Gastrocnemius medialis (tissue), 4 donors: ENCODE measurements at regions not wholly inside any gene's neighbourhood (a gene's known extent, or its start where the extent isn't known, plus 50 kb on each side); places are given as distances from the start of the nearest gene placed in this dataset.

Experiments
- ATAC-seq, 2 donors: fragments of 150-250 bp; one replicate each; pipeline ENCODE4 v1.9.1; 2016
- DNase-seq, 2 donors: peaks; one replicate each; pipeline ENCODE4 v3.0.0-alpha.2; 2019
- H3K27ac ChIP-seq, 4 donors: fragments of 200-600 bp; sonication (generic); 1 replicate in 1 of 4; 2 replicates in 3 of 4; pipeline ENCODE4 v1.5.1; 2016 to 2018; ENCODE audit warnings: mild to moderate bottlenecking in 2 of 4, moderate library complexity in 1 of 4
- H3K27me3 ChIP-seq, 3 donors: fragments of 200-600 bp; sonication (generic) in 2 of 3; 1 replicate in 1 of 3; 2 replicates in 2 of 3; pipeline versions ENCODE4 v1.5.1 to v1.6.0; 2016 to 2019; ENCODE audit warnings: mild to moderate bottlenecking in 1 of 3, moderate library complexity in 1 of 3
- H3K36me3 ChIP-seq, 2 donors: fragments of 200-600 bp; sonication (generic) in 1 of 2; one replicate each; pipeline ENCODE4 v1.5.1; 2017 to 2018
- H3K4me1 ChIP-seq, 2 donors: fragments of 200-600 bp; sonication (generic) in 1 of 2; one replicate each; pipeline ENCODE4 v1.5.1; 2016 to 2017; ENCODE audit warnings: mild to moderate bottlenecking in 2 of 2
- H3K4me3 ChIP-seq, 4 donors: fragments of 200-600 bp; sonication (generic) in 3 of 4; 1 replicate in 1 of 4; 2 replicates in 3 of 4; pipeline ENCODE4 v1.5.1; 2016 to 2019; ENCODE audit warnings: mild to moderate bottlenecking in 2 of 4
- H3K9me3 ChIP-seq, 3 donors: fragments of 200-600 bp; sonication (generic) in 2 of 3; 1 replicate in 1 of 3; 2 replicates in 2 of 3; pipeline ENCODE4 v1.5.1; 2016 to 2019
- POLR2A ChIP-seq, 2 donors: fragments of 450-650 bp; IDR thresholded peaks; one replicate each; pipeline ENCODE4 v1.6.1; 2017; ENCODE audit warnings: antibody characterized with exemption in 2 of 2, mild to moderate bottlenecking in 2 of 2, moderate library complexity in 2 of 2
- in situ Hi-C, 4 donors: fragments of 200-750 bp; cut with MboI; loops; one replicate each; pipeline versions ENCODE4 v1.15.0 to v1.8.0; 2017; ENCODE audit warnings: low sequenced_read_pairs in 4 of 4
- intact Hi-C: fragments of 100-400 bp; cut with DNase I; formaldehyde crosslinking; loops from one replicate; pipeline ENCODE4 v1.15.1; 2023; ENCODE audit warnings: low total_unique reads
- TF ChIP-seq, protein P1 (sequence below), 5 experiments: fragments of 450-650 bp in 3 of 5; fragments of 200-600 bp in 2 of 5; sonication (generic) in 2 of 5; IDR thresholded peaks in 4 of 5; conservative IDR thresholded peaks in 1 of 5; 1 replicate in 4 of 5; 2 replicates in 1 of 5; pipeline ENCODE4 v1.5.1; 2016 to 2019; ENCODE audit warnings: antibody characterized with exemption in 5 of 5, mild to moderate bottlenecking in 3 of 5, moderate library complexity in 3 of 5

DNA sequence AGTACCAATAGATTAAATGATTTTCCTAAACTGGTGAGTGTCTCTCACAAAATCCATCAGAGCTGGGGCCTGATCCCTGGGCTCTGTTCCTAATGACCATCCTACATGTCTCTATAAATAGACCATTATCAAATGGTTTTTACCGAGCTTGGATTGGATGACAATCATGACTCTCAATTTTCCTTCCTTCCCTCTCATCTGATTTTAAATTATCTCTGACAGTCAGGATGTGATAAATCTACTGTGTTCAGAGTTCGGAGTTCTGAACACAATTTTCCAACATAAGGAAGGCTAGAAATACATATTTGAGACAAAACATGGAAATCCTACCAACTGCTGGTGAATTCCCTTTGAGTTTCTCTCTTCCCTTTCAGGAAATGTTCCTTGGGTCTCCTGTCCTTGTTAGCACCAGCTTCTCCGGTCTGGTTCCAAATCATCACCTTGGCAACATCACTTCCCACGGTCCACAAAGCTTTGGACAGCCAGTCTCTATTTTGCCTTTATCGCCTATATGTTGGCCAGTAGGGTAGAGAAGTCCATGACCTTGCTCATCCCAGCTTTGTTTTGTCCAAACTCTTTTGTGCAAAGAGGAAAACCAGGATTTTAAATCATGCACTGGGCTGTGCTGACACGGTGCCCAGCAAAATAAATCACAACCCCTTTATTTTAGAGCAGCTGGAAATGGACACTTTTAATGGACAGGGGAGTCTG lies 139.6 kb upstream of the ITGA6 start:
- Histone ChIP-seq H3K27ac (no peak overlapping the region), H3K27me3 (no peaks in the 10 kb centered on the region), H3K36me3 (no peaks in the 10 kb centered on the region), H3K4me1 (peaks cover 24 to 26% of the 10 kb centered on the region in 2 donors), H3K9me3 (no peaks in the 10 kb centered on the region), H3K4me3 (no peak overlapping the region)
- ATAC-seq = no peak
- no peak for DNase-seq
- intact Hi-C loops (no loop called here), in situ Hi-C loops (no loop called here)
- TF ChIP-seq, protein P1, sequence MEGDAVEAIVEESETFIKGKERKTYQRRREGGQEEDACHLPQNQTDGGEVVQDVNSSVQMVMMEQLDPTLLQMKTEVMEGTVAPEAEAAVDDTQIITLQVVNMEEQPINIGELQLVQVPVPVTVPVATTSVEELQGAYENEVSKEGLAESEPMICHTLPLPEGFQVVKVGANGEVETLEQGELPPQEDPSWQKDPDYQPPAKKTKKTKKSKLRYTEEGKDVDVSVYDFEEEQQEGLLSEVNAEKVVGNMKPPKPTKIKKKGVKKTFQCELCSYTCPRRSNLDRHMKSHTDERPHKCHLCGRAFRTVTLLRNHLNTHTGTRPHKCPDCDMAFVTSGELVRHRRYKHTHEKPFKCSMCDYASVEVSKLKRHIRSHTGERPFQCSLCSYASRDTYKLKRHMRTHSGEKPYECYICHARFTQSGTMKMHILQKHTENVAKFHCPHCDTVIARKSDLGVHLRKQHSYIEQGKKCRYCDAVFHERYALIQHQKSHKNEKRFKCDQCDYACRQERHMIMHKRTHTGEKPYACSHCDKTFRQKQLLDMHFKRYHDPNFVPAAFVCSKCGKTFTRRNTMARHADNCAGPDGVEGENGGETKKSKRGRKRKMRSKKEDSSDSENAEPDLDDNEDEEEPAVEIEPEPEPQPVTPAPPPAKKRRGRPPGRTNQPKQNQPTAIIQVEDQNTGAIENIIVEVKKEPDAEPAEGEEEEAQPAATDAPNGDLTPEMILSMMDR (IDR thresholded peaks at IDR 0.05 in 4 of 5, conservative IDR thresholded peaks at IDR 0.05 in 1 of 5) = no peak
- TF ChIP-seq POLR2A (IDR thresholded peaks at IDR 0.05) = no peak

DNA sequence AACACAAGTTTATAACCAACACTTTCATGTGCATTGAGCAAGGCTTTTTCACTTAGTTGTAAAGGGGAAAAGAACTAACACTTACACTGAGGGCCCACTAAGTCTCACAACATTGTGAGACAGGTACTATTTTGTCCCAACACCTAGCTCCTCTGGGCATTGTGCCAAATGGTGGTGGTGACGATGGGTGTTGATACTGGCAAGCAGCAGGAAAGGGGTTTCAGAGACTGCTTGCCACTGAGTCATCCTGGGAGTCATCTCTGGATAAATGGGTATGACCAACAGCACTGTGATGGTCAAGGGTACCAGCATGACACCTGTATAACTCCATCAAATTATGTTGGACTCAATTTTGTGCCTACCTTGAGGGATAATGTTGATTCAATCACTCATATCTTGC lies 138.8 kb upstream of the ITGA6 start:
- H3K27me3 ChIP-seq = no peaks in the 10 kb centered on the region
- H3K36me3 ChIP-seq = no peaks in the 10 kb centered on the region
- H3K4me3 ChIP-seq = no peak overlapping the region
- H3K27ac ChIP-seq = no peak overlapping the region
- TF ChIP-seq, protein P1 (IDR thresholded peaks at IDR 0.05 in 4 of 5, conservative IDR thresholded peaks at IDR 0.05 in 1 of 5) = no peak
- no peak for TF ChIP-seq POLR2A (IDR thresholded peaks at IDR 0.05)
- DNase-seq (no peak), ATAC-seq (no peak)
- in situ Hi-C loops (no loop called here), intact Hi-C loops (no loop called here)
- no peaks in the 10 kb centered on the region for H3K9me3 ChIP-seq
- peaks cover 24 to 26% of the 10 kb centered on the region in 2 donors for H3K4me1 ChIP-seq

DNA sequence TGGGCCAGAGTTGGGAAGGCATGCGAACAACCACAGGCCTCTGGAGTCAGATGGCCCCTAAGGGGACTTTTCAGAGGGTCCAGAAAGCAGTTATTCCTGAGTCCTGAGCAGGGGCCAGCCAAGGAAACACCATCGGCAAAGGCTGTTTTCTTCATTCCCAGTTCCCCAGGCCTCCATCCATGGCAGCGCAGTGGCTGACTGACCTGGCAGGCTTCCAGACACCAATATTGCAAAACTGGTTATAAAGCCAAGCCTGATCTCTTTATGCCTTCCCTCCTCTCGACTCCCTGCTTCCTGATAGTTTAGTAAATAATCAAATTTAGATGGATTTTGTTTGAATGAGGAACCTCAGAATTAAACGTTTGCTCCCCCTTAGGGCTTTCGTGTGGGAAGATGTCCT lies 133.4 kb upstream of the ITGA6 start:
- intact Hi-C loops (no loop called here), in situ Hi-C loops (no loop called here)
- DNase-seq (no peak), ATAC-seq (no peak)
- H3K27me3 ChIP-seq = no peaks in the 10 kb centered on the region
- TF ChIP-seq POLR2A (IDR thresholded peaks at IDR 0.05) = no peak
- TF ChIP-seq, protein P1 (IDR thresholded peaks at IDR 0.05 in 4 of 5, conservative IDR thresholded peaks at IDR 0.05 in 1 of 5) = no peak
- H3K27ac ChIP-seq = no peak overlapping the region
- H3K9me3 ChIP-seq = no peaks in the 10 kb centered on the region
- no peaks in the 10 kb centered on the region for H3K4me1 ChIP-seq
- no peak overlapping the region for H3K4me3 ChIP-seq
- H3K36me3 ChIP-seq = no peaks in the 10 kb centered on the region

DNA sequence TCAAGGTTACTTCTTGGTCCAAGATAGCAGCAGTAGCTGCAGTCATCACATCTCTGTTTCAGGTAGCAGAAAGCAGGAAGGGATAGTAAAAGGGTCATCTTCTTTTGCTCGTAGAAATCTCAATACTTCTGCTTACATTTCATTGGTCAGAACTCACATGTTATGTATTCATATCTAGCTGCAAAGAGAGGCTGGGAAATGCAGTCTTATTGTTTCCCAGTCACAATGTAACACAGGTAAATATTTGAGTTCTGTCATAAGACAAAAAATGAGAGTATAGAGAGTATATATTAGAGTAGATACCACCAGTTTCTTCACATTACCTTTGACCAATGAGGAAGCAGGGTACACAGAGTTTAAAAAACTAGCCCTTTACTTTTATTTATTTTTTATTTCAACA lies 132.4 kb upstream of the ITGA6 start:
- H3K4me3 ChIP-seq = no peak overlapping the region
- TF ChIP-seq POLR2A (IDR thresholded peaks at IDR 0.05) = no peak
- TF ChIP-seq, protein P1 (IDR thresholded peaks at IDR 0.05 in 4 of 5, conservative IDR thresholded peaks at IDR 0.05 in 1 of 5) = no peak

DNA sequence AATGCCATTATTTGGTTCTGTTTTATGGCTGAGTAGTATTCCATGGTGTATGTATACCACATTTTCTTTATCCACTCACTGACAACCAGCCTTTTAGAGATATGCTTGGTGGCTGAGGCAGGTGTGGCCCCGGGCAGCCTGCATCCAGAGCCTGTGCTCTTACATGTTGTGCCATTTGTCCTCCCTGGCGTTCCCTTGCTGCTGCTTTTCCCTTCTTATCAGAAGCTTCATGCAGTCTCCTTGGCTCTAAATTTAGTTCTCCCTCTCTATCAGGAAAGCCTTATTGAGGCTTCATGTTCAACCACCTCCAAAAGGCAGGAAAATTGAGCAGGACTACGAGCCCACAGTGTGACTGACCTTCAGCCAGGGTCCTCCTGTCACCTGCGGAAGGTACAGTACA lies 131.7 kb upstream of the ITGA6 start:
- H3K27ac ChIP-seq = no peak overlapping the region
- in situ Hi-C loops (no loop called here), intact Hi-C loops (no loop called here)
- no peak for TF ChIP-seq POLR2A (IDR thresholded peaks at IDR 0.05)
- TF ChIP-seq, protein P1 (IDR thresholded peaks at IDR 0.05 in 4 of 5, conservative IDR thresholded peaks at IDR 0.05 in 1 of 5) = no peak
- H3K36me3 ChIP-seq = no peaks in the 10 kb centered on the region
- no peaks in the 10 kb centered on the region for H3K9me3 ChIP-seq
- H3K27me3 ChIP-seq = no peaks in the 10 kb centered on the region
- no peaks in the 10 kb centered on the region for H3K4me1 ChIP-seq
- DNase-seq (no peak), ATAC-seq (no peak)
- no peak overlapping the region for H3K4me3 ChIP-seq

More for the DNA sequence above, 132.4 kb upstream of the ITGA6 start:
- DNase-seq (no peak), ATAC-seq (no peak)
- Histone ChIP-seq H3K4me1 (no peaks in the 10 kb centered on the region), H3K27ac (no peak overlapping the region), H3K36me3 (no peaks in the 10 kb centered on the region), H3K9me3 (no peaks in the 10 kb centered on the region), H3K27me3 (no peaks in the 10 kb centered on the region)
- in situ Hi-C loops (no loop called here), intact Hi-C loops (no loop called here)
